K562 (cell line): ENCODE measurements at regions not wholly inside any gene's neighbourhood (a gene's known extent, or its start where the extent isn't known, plus 50 kb on each side); places are given as distances from the start of the nearest gene placed in this dataset.

ENCODE experiments used
- ATAC-seq: fragments of 200-7000 bp; cut with Tn5 transposase; 3 replicates; pipeline ENCODE4 v1.9.1; 2020; ENCODE audit warnings: moderate library complexity
- BruUV-seq: library from RNA; stranded (reverse); fragments of 400-500 nt; replicated peaks from 2 replicates; lab custom pipeline; 2021; lab: Mats Ljungman, UMichigan
- CTCF ChIA-PET: fragments of 300-600 bp; formaldehyde crosslinking; extraction: SDS; loops from one replicate; lab custom pipeline; 2021; ENCODE audit warnings: low intra/inter-chr PET ratio; lab: Yijun Ruan, JAX
- POLR2A ChIA-PET: fragments of 300-600, 350-650 bp; sonication (Branson Sonifier 250); formaldehyde crosslinking; extraction: SDS; loops from one replicate; lab custom pipeline; 2021; ENCODE audit warnings: antibody characterized with exemption, inconsistent platforms; lab: Yijun Ruan, JAX
- DNase-seq, 4 experiments: peaks; one replicate each; pipeline versions ENCODE4 v3.0.0 to v3.0.0-alpha.2; 2011 to 2018; ENCODE audit warnings: low spot score in 3 of 4, mixed read lengths in 3 of 4; ENCODE audit errors: extremely low read depth in 1 of 4
- FAIRE-seq: peaks from 2 replicates; lab custom pipeline; 2011; peaks lifted over from hg19 to GRCh38; lab: Jason Lieb, UNC
- H2AFZ ChIP-seq: 2 replicates; pipeline ENCODE4 v1.6.0; 2011; ENCODE audit warnings: low read depth, low read length, control low read depth, inconsistent platforms
- H3K27ac ChIP-seq: fragments of 200-600 bp; 3 replicates; pipeline ENCODE4 v1.8.0; 2011; ENCODE audit warnings: low read depth, mild to moderate bottlenecking, control low read depth, inconsistent platforms, low read length, moderate library complexity, mixed read lengths; ENCODE audit errors: extremely low read depth
- H3K27me3 ChIP-seq, 2 experiments: fragments of 300-600 bp in 1 of 2; 2 replicates in 1 of 2; 3 replicates in 1 of 2; pipeline versions ENCODE4 v1.6.0 to v1.8.0; 2011; ENCODE audit warnings: inconsistent platforms in 2 of 2, low read length in 2 of 2, mild to moderate bottlenecking in 1 of 2, mixed read lengths in 1 of 2, moderate library complexity in 1 of 2; ENCODE audit not compliant: control insufficient read depth in 2 of 2, insufficient read depth in 2 of 2
- H3K36me3 ChIP-seq: fragments of 300-600 bp; 3 replicates; pipeline ENCODE4 v1.8.0; 2011; ENCODE audit warnings: mild to moderate bottlenecking, low read length, inconsistent platforms; ENCODE audit not compliant: control insufficient read depth, insufficient read depth
- H3K4me1 ChIP-seq, 2 experiments: fragments of 200-600 bp in 1 of 2; replicated peaks in 1 of 2; 2 replicates in 1 of 2; 3 replicates in 1 of 2; pipeline versions ENCODE4 v1.5.1 to v1.8.0; 2011; ENCODE audit warnings: inconsistent platforms in 2 of 2, low read length in 2 of 2, mild to moderate bottlenecking in 1 of 2, mixed read lengths in 1 of 2, moderate library complexity in 1 of 2; ENCODE audit not compliant: control insufficient read depth in 2 of 2, insufficient read depth in 2 of 2
- H3K4me2 ChIP-seq: 2 replicates; pipeline ENCODE4 v1.6.1; 2011; ENCODE audit warnings: low read length, control low read depth, inconsistent platforms, mixed read lengths; ENCODE audit not compliant: insufficient read depth
- H3K4me3 ChIP-seq: fragments of 200-600 bp; sonication (generic), shearing (Covaris generic); 2 replicates; pipeline ENCODE4 v1.5.1; 2016; ENCODE audit warnings: control low read depth, inconsistent platforms
- H3K79me2 ChIP-seq: fragments of 200-600 bp; 3 replicates; pipeline ENCODE4 v1.8.0; 2011; ENCODE audit warnings: low read length, inconsistent platforms; ENCODE audit not compliant: control insufficient read depth, insufficient read depth
- H3K9ac ChIP-seq, 2 experiments: 2 replicates each; pipeline versions ENCODE4 v1.6.0 to v1.6.1; 2011; ENCODE audit warnings: low read depth in 2 of 2, low read length in 2 of 2, control low read depth in 1 of 2, inconsistent platforms in 1 of 2, mild to moderate bottlenecking in 1 of 2, mixed read lengths in 1 of 2; ENCODE audit not compliant: insufficient read depth in 1 of 2
- H3K9me1 ChIP-seq: one replicate; pipeline ENCODE4 v1.6.0; 2011; ENCODE audit warnings: inconsistent platforms, mild to moderate bottlenecking, low read length, moderate library complexity; ENCODE audit not compliant: control insufficient read depth, insufficient read depth
- H3K9me3 ChIP-seq: replicated peaks from 2 replicates; pipeline ENCODE4 v1.5.1; 2011; ENCODE audit warnings: low read depth, low read length, inconsistent platforms; ENCODE audit not compliant: control insufficient read depth, insufficient read depth
- H4K20me1 ChIP-seq: replicated peaks from 2 replicates; pipeline ENCODE4 v1.6.1; 2011; ENCODE audit warnings: low read length, inconsistent platforms, mixed read lengths; ENCODE audit not compliant: control insufficient read depth, insufficient read depth
- ATF3 ChIP-seq, 2 experiments: fragments of 450-650 bp in 1 of 2; sonication (generic) in 1 of 2; formaldehyde crosslinking in 1 of 2; IDR thresholded peaks in 1 of 2; conservative IDR thresholded peaks in 1 of 2; 2 replicates each; pipeline versions ENCODE4 v1.6.1 to v1.8.1; 2016 to 2023; ENCODE audit warnings: mild to moderate bottlenecking in 2 of 2, moderate library complexity in 2 of 2, inconsistent platforms in 1 of 2, missing genetic modification reagents in 1 of 2
- HOMEZ ChIP-seq: fragments of 250-450 bp; sonication (Bioruptor Pico); IDR thresholded peaks from 2 replicates; pipeline ENCODE4 v1.4.0; 2020; ENCODE audit warnings: mild to moderate bottlenecking, moderate library complexity
- MLX ChIP-seq, 2 experiments: fragments of 450-650 bp in 1 of 2; sonication (generic) in 1 of 2; formaldehyde crosslinking; conservative IDR thresholded peaks; 2 replicates each; pipeline versions ENCODE4 v1.4.0 to v1.8.1; 2020 to 2022; ENCODE audit warnings: mild to moderate bottlenecking in 1 of 2, missing genetic modification reagents in 1 of 2
- NBN ChIP-seq: fragments of 450-650 bp; IDR thresholded peaks from 2 replicates; pipeline ENCODE4 v1.6.1; 2016; ENCODE audit warnings: low read depth, mild to moderate bottlenecking
- NR2F6 ChIP-seq: fragments of 450-650 bp; formaldehyde crosslinking; IDR thresholded peaks from 2 replicates; pipeline ENCODE4 v1.4.0; 2020; ENCODE audit warnings: mild to moderate bottlenecking
- PBX2 ChIP-seq, 2 experiments: IDR thresholded peaks in 1 of 2; conservative IDR thresholded peaks in 1 of 2; 2 replicates each; pipeline ENCODE4 v1.6.1; 2016; ENCODE audit warnings: low read depth in 2 of 2, mild to moderate bottlenecking in 1 of 2, missing compliant biosample characterization in 1 of 2, missing genetic modification characterization in 1 of 2, moderate library complexity in 1 of 2
- SMAD4 ChIP-seq: fragments of 250-450 bp; sonication (Bioruptor Pico); conservative IDR thresholded peaks from 2 replicates; pipeline ENCODE4 v1.8.0; 2021; ENCODE audit warnings: inconsistent platforms, mild to moderate bottlenecking, moderate library complexity
- SREBF2 ChIP-seq: sonication (generic); formaldehyde crosslinking; IDR thresholded peaks from 2 replicates; pipeline ENCODE4 v1.4.0; 2020; ENCODE audit warnings: mild to moderate bottlenecking, missing genetic modification reagents
- ZNF140 ChIP-seq: fragments of 250-450 bp; sonication (Bioruptor Pico); IDR thresholded peaks from 2 replicates; pipeline ENCODE4 v1.8.0; 2021; ENCODE audit warnings: moderate library complexity, mild to moderate bottlenecking, inconsistent platforms
- ZNF174 ChIP-seq: fragments of 250-450 bp; sonication (Bioruptor Pico); IDR thresholded peaks from 2 replicates; pipeline ENCODE4 v1.4.0; 2020; ENCODE audit warnings: mild to moderate bottlenecking
- ZNF75A ChIP-seq: fragments of 450-650 bp; formaldehyde crosslinking; IDR thresholded peaks from 2 replicates; pipeline ENCODE4 v1.4.0; 2020; ENCODE audit warnings: mild to moderate bottlenecking
- WGBS: fragments of 100-300 bp; shearing (Covaris generic); methylation state at CpG from one replicate; pipeline ENCODE4 v1.1.6; 2016; ENCODE audit warnings: low coverage, mixed read lengths; ENCODE audit not compliant: insufficient coverage; ENCODE audit errors: missing lambda C conversion rate; 5-methylcytosine and 5-hydroxymethylcytosine counted together
- in situ Hi-C: fragments of 300-500 bp; cut with MboI; formaldehyde crosslinking; loops from 4 replicates; pipeline ENCODE4 v1.15.0; 2018; ENCODE audit warnings: inconsistent platforms, mixed read lengths
- intact Hi-C: fragments of 100-400 bp; cut with micrococcal nuclease; formaldehyde crosslinking; loops from 2 replicates; pipeline ENCODE4 v1.14.2; 2022
- TF ChIP-seq, protein P1 (sequence below): conservative IDR thresholded peaks from 2 replicates; pipeline ENCODE4 v1.6.1; 2011; ENCODE audit warnings: low read depth, mild to moderate bottlenecking, low read length; ENCODE audit not compliant: control insufficient read depth

- TF ChIP-seq NBN (no peak), HOMEZ (CRISPR knock-in tag) (no peak), PBX2 (CRISPR knock-in tag; IDR thresholded peaks at IDR 0.05; ENCODE audit: low read depth) (no peak), PBX2 (tag; conservative IDR thresholded peaks at IDR 0.05; ENCODE audit: low read depth) (no peak), MLX (CRISPR knock-in tag; conservative IDR thresholded peaks at IDR 0.05) (no peak), ZNF140 (CRISPR knock-in tag) (no peak), SMAD4 (no peak), ZNF174 (CRISPR knock-in tag) (no peak), ZNF75A (CRISPR knock-in tag) (no peak), ATF3 (IDR thresholded peaks at IDR 0.05) (no peak), ATF3 (CRISPR knock-in tag; conservative IDR thresholded peaks at IDR 0.05) (no peak), NR2F6 (CRISPR knock-in tag) (no peak), SREBF2 (CRISPR knock-in tag) (no peak)
- TF ChIP-seq, protein P1, sequence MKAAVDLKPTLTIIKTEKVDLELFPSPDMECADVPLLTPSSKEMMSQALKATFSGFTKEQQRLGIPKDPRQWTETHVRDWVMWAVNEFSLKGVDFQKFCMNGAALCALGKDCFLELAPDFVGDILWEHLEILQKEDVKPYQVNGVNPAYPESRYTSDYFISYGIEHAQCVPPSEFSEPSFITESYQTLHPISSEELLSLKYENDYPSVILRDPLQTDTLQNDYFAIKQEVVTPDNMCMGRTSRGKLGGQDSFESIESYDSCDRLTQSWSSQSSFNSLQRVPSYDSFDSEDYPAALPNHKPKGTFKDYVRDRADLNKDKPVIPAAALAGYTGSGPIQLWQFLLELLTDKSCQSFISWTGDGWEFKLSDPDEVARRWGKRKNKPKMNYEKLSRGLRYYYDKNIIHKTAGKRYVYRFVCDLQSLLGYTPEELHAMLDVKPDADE, result no peak
- Histone ChIP-seq H3K4me1 (no peaks in the 10 kb centered on the region), H3K27ac (no peak overlapping the region), H3K9ac (no peak overlapping the region), H3K9me3 (no peaks in the 10 kb centered on the region), H3K9me1 (no peaks in the 10 kb centered on the region), H2AFZ (no peak overlapping the region), H3K36me3 (no peaks in the 10 kb centered on the region), H3K4me2 (no peak overlapping the region), H3K27me3 (no peaks in the 10 kb centered on the region), H4K20me1 (no peaks in the 10 kb centered on the region), H3K79me2 (no peaks in the 10 kb centered on the region), H3K4me3 (no peak overlapping the region)
- intact Hi-C loops (no loop called here), in situ Hi-C loops (no loop called here)
- 2% methylated on average over 3 of the region's 3 CpGs for WGBS
- ChIA-PET POLR2A (no interaction called here), CTCF (no interaction called here)
- FAIRE-seq (no peak), ATAC-seq (no peak), DNase-seq (no peak)
- no TSS peak for BruUV-seq
Measured at GRCh38 chr6:81822568-81822967, 70.1 kb upstream of the TENT5A start.
